HepG2 (cell line): ENCODE measurements at regions not wholly inside any gene's neighbourhood (a gene's known extent, or its start where the extent isn't known, plus 50 kb on each side); places are given as distances from the start of the nearest gene placed in this dataset.
"Not testable (repeated sequence)": the region's sequence is repeated elsewhere in the genome, so short reads cannot be mapped to it uniquely, and the experiment has no call there.

Experiments used
- ATAC-seq: fragments of 200-7000 bp; cut with Tn5 transposase; 3 replicates; pipeline ENCODE4 v1.9.1; 2020; ENCODE audit warnings: mild to moderate bottlenecking, moderate library complexity
- BruUV-seq: library from RNA; stranded (reverse); fragments of 400-500 nt; replicated peaks from 2 replicates; lab custom pipeline; 2021; lab: Mats Ljungman, UMichigan
- CTCF ChIA-PET: fragments of 300-600 bp; formaldehyde crosslinking; extraction: SDS; loops from one replicate; lab custom pipeline; 2021; ENCODE audit warnings: low total read pairs, inconsistent platforms, low intra/inter-chr PET ratio; lab: Yijun Ruan, JAX
- POLR2A ChIA-PET: fragments of 350-600 bp; sonication (Branson Sonifier 250); formaldehyde crosslinking; loops from one replicate; lab custom pipeline; 2020; ENCODE audit warnings: antibody characterized with exemption, inconsistent platforms; lab: Yijun Ruan, JAX
- DNase-seq: peaks from one replicate; pipeline ENCODE4 v3.0.0-alpha.2; 2015; ENCODE audit warnings: low spot score
- FAIRE-seq: peaks from 3 replicates; lab custom pipeline; 2011; peaks lifted over from hg19 to GRCh38; lab: Jason Lieb, UNC
- H2AFZ ChIP-seq: one replicate; pipeline ENCODE4 v1.6.1; 2011; ENCODE audit warnings: low read length, inconsistent platforms
- H3K27ac ChIP-seq: fragments of 300-600 bp; 3 replicates; pipeline ENCODE4 v1.8.0; 2011; ENCODE audit warnings: mixed run types, mild to moderate bottlenecking, mixed read lengths, low read length, inconsistent platforms; ENCODE audit not compliant: insufficient read depth; ENCODE audit errors: extremely low read length
- H3K27me3 ChIP-seq, 2 experiments: fragments of 200-600 bp in 1 of 2; 2 replicates in 1 of 2; 3 replicates in 1 of 2; pipeline versions ENCODE4 v1.6.0 to v1.8.0; 2011; ENCODE audit warnings: low read length in 2 of 2, mild to moderate bottlenecking in 2 of 2, moderate library complexity in 2 of 2, inconsistent platforms in 1 of 2; ENCODE audit not compliant: insufficient read depth in 2 of 2, control insufficient read depth in 1 of 2
- H3K36me3 ChIP-seq, 2 experiments: fragments of 200-600 bp in 1 of 2; replicated peaks in 1 of 2; 2 replicates in 1 of 2; 3 replicates in 1 of 2; pipeline versions ENCODE4 v1.5.1 to v1.8.0; 2011; ENCODE audit warnings: low read length in 2 of 2, inconsistent platforms in 1 of 2; ENCODE audit not compliant: insufficient read depth in 2 of 2, control insufficient read depth in 1 of 2
- H3K4me1 ChIP-seq: 2 replicates; pipeline ENCODE4 v1.5.1; 2012; ENCODE audit warnings: low read length, inconsistent platforms; ENCODE audit not compliant: insufficient read depth
- H3K4me2 ChIP-seq: 2 replicates; pipeline ENCODE4 v1.6.0; 2011; ENCODE audit warnings: low read depth, low read length, inconsistent platforms
- H3K4me3 ChIP-seq, 3 experiments: fragments of 200-600 bp in 1 of 3; sonication (generic), shearing (Covaris generic) in 1 of 3; replicated peaks in 1 of 3; 2 replicates each; pipeline ENCODE4 v1.5.1; 2011 to 2016; ENCODE audit warnings: low read length in 3 of 3, inconsistent platforms in 2 of 3, low read depth in 2 of 3, mild to moderate bottlenecking in 2 of 3, control low read depth in 1 of 3, mixed read lengths in 1 of 3; ENCODE audit not compliant: insufficient read depth in 1 of 3
- H3K79me2 ChIP-seq: one replicate; pipeline ENCODE4 v1.6.1; 2011; ENCODE audit warnings: low read length, inconsistent platforms; ENCODE audit not compliant: insufficient read depth
- H3K9ac ChIP-seq: 2 replicates; pipeline ENCODE4 v1.6.0; 2011; ENCODE audit warnings: mild to moderate bottlenecking, low read depth, low read length, inconsistent platforms; ENCODE audit not compliant: insufficient read depth
- H3K9me3 ChIP-seq: 2 replicates; pipeline ENCODE4 v1.5.1; 2012; ENCODE audit warnings: mild to moderate bottlenecking, low read length
- H4K20me1 ChIP-seq: 2 replicates; pipeline ENCODE4 v1.6.0; 2011; ENCODE audit warnings: inconsistent platforms, mild to moderate bottlenecking, low read length, moderate library complexity; ENCODE audit not compliant: insufficient read depth
- MNT ChIP-seq: fragments of 450-650 bp; IDR thresholded peaks from 2 replicates; pipeline ENCODE4 v1.6.1; 2016
- WGBS: methylation state at CpG from one replicate; pipeline ENCODE4 v1.1.6; 2017; ENCODE audit warnings: low lambda C conversion rate; 5-methylcytosine and 5-hydroxymethylcytosine counted together
- in situ Hi-C: cut with HindIII; loops from 2 replicates; pipeline ENCODE4 v1.10.0; 2017; ENCODE audit warnings: low pct_unique_long_range_greater_than_20kb; ENCODE audit not compliant: extremely low pct_ligation_motif_present
- intact Hi-C: fragments of 100-400 bp; cut with micrococcal nuclease; formaldehyde crosslinking; loops from one replicate; pipeline ENCODE4 v1.10.0; 2022; ENCODE audit not compliant: unreplicated experiment

- H3K4me2 ChIP-seq, H3K4me1 ChIP-seq, H4K20me1 ChIP-seq, BruUV-seq, H3K4me3 ChIP-seq, H3K27ac ChIP-seq, FAIRE-seq, CTCF ChIA-PET, DNase-seq, H3K9ac ChIP-seq, POLR2A ChIA-PET: not testable (repeated sequence)
- TF ChIP-seq MNT = peak; percentile 79
- TF ChIP-seq, all 625 proteins: peak for 1; not testable (repeated sequence) for 624
- H3K27me3 ChIP-seq, in situ Hi-C loops, H2AFZ ChIP-seq, ATAC-seq, H3K36me3 ChIP-seq, H3K9me3 ChIP-seq, intact Hi-C loops, H3K79me2 ChIP-seq: not testable (repeated sequence)
- WGBS = 83% methylated on average over 8 of the region's 17 CpGs
These were observed 123.0 kb downstream of the ZNF479 start for GRCh38 chr7:57009230-57009629.

- TF ChIP-seq MNT = peak; percentile 93
- DNase-seq, H3K9ac ChIP-seq, FAIRE-seq, H2AFZ ChIP-seq, H4K20me1 ChIP-seq, CTCF ChIA-PET, H3K27me3 ChIP-seq, intact Hi-C loops, in situ Hi-C loops, ATAC-seq, H3K4me2 ChIP-seq, H3K9me3 ChIP-seq, H3K79me2 ChIP-seq, H3K4me1 ChIP-seq, H3K36me3 ChIP-seq, POLR2A ChIA-PET, H3K4me3 ChIP-seq, BruUV-seq, H3K27ac ChIP-seq: not testable (repeated sequence)
- WGBS = 88% methylated on average over 3 of the region's 14 CpGs
These were observed 126.3 kb downstream of the ZNF479 start for GRCh38 chr7:57005974-57006373.

GRCh38 chr7:57003821-57004220 is 128.4 kb downstream of the ZNF479 start:
- ATAC-seq, DNase-seq, H3K4me3 ChIP-seq, H2AFZ ChIP-seq, H3K27ac ChIP-seq, intact Hi-C loops, H3K27me3 ChIP-seq, BruUV-seq, H3K4me2 ChIP-seq, in situ Hi-C loops, H3K4me1 ChIP-seq, H3K79me2 ChIP-seq, CTCF ChIA-PET, H4K20me1 ChIP-seq, H3K36me3 ChIP-seq, FAIRE-seq, H3K9me3 ChIP-seq, POLR2A ChIA-PET, H3K9ac ChIP-seq: not testable (repeated sequence)
- WGBS = 78% methylated on average over 14 of the region's 25 CpGs

- H3K9me3 ChIP-seq, CTCF ChIA-PET, H3K79me2 ChIP-seq, FAIRE-seq, DNase-seq, POLR2A ChIA-PET, H3K9ac ChIP-seq, H2AFZ ChIP-seq, H4K20me1 ChIP-seq, H3K4me3 ChIP-seq, in situ Hi-C loops, H3K36me3 ChIP-seq, intact Hi-C loops, H3K4me2 ChIP-seq, H3K4me1 ChIP-seq, H3K27ac ChIP-seq, BruUV-seq, ATAC-seq, H3K27me3 ChIP-seq: not testable (repeated sequence)
- WGBS = 88% methylated on average over 5 of the region's 20 CpGs
These were observed 130.3 kb downstream of the ZNF479 start for GRCh38 chr7:57001926-57002325.
